OCI-LY1 (cell line): ENCODE measurements at regions not wholly inside any gene's neighbourhood (a gene's known extent, or its start where the extent isn't known, plus 50 kb on each side); places are given as distances from the start of the nearest gene placed in this dataset.

Source experiments
- CTCF ChIP-seq: fragments of 200-600 bp; sonication (generic), shearing (Covaris generic); IDR thresholded peaks from 2 replicates; pipeline ENCODE4 v1.5.1; 2017; ENCODE audit warnings: mild to moderate bottlenecking, antibody characterized with exemption, low read length, moderate library complexity, mixed read lengths
- EZH2 ChIP-seq: fragments of 200-600 bp; sonication (generic), shearing (Covaris generic); IDR thresholded peaks from 2 replicates; pipeline ENCODE4 v1.8.0; 2017; ENCODE audit warnings: borderline replicate concordance, mixed run types, mild to moderate bottlenecking, antibody characterized with exemption, low read length, moderate library complexity, mixed read lengths

GRCh38 chr2:8587920-8588830, 93.7 kb upstream of the ID2 start:
- TF ChIP-seq CTCF (no peak), EZH2 (no peak)
